PFSK-1 (cell line): ENCODE measurements at regions not wholly inside any gene's neighbourhood (a gene's known extent, or its start where the extent isn't known, plus 50 kb on each side); places are given as distances from the start of the nearest gene placed in this dataset.

Experiments used
- POLR2AphosphoS5 ChIP-seq: IDR thresholded peaks from 2 replicates; pipeline ENCODE4 v1.6.1; 2012; ENCODE audit warnings: low read depth, mild to moderate bottlenecking, control low read depth, low read length, moderate library complexity
- TF ChIP-seq, protein P1 (sequence below), 2 experiments: IDR thresholded peaks; 2 replicates each; pipeline versions ENCODE4 v1.6.1 to v1.8.0; 2011 to 2012; ENCODE audit warnings: low read depth in 2 of 2, low read length in 2 of 2, control low read depth in 1 of 2, inconsistent platforms in 1 of 2, mild to moderate bottlenecking in 1 of 2, moderate library complexity in 1 of 2; ENCODE audit not compliant: insufficient read depth in 1 of 2

- no peak for TF ChIP-seq POLR2AphosphoS5
- TF ChIP-seq, protein P1, sequence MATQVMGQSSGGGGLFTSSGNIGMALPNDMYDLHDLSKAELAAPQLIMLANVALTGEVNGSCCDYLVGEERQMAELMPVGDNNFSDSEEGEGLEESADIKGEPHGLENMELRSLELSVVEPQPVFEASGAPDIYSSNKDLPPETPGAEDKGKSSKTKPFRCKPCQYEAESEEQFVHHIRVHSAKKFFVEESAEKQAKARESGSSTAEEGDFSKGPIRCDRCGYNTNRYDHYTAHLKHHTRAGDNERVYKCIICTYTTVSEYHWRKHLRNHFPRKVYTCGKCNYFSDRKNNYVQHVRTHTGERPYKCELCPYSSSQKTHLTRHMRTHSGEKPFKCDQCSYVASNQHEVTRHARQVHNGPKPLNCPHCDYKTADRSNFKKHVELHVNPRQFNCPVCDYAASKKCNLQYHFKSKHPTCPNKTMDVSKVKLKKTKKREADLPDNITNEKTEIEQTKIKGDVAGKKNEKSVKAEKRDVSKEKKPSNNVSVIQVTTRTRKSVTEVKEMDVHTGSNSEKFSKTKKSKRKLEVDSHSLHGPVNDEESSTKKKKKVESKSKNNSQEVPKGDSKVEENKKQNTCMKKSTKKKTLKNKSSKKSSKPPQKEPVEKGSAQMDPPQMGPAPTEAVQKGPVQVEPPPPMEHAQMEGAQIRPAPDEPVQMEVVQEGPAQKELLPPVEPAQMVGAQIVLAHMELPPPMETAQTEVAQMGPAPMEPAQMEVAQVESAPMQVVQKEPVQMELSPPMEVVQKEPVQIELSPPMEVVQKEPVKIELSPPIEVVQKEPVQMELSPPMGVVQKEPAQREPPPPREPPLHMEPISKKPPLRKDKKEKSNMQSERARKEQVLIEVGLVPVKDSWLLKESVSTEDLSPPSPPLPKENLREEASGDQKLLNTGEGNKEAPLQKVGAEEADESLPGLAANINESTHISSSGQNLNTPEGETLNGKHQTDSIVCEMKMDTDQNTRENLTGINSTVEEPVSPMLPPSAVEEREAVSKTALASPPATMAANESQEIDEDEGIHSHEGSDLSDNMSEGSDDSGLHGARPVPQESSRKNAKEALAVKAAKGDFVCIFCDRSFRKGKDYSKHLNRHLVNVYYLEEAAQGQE (IDR thresholded peaks at IDR 0.05; ENCODE audit: insufficient read depth in 1 of 2, low read depth in 2 of 2, low read length in 2 of 2): no peak
Observed at GRCh38 chr13:82867284-82867683, 1015.0 kb downstream of the SLITRK1 start.
